H1 (cell line): ENCODE measurements at regions not wholly inside any gene's neighbourhood (a gene's known extent, or its start where the extent isn't known, plus 50 kb on each side); places are given as distances from the start of the nearest gene placed in this dataset.

Experiments
- BRCA1 ChIP-seq: IDR thresholded peaks from 2 replicates; pipeline ENCODE4 v1.6.1; 2012; ENCODE audit warnings: low read depth, low read length, improper control_type of control experiment
- CHD1 ChIP-seq: IDR thresholded peaks from 2 replicates; pipeline ENCODE4 v1.6.1; 2012; ENCODE audit warnings: low read depth, low read length, improper control_type of control experiment
- SP1 ChIP-seq: IDR thresholded peaks from 2 replicates; pipeline ENCODE4 v1.6.1; 2011; ENCODE audit warnings: low read depth, low read length
- SP2 ChIP-seq: IDR thresholded peaks from 2 replicates; pipeline ENCODE4 v1.6.1; 2012; ENCODE audit warnings: mild to moderate bottlenecking, low read length, inconsistent platforms
- TF ChIP-seq, protein P1 (sequence below): IDR thresholded peaks from 2 replicates; pipeline ENCODE4 v1.6.1; 2012; ENCODE audit warnings: low read length, inconsistent platforms

GRCh38 chr13:50123002-50123401 lies 107.8 kb downstream of the KCNRG start (continued):
- TF ChIP-seq SP1 (no peak), CHD1 (no peak), BRCA1 (no peak), SP2 (no peak)
- TF ChIP-seq, protein P1, sequence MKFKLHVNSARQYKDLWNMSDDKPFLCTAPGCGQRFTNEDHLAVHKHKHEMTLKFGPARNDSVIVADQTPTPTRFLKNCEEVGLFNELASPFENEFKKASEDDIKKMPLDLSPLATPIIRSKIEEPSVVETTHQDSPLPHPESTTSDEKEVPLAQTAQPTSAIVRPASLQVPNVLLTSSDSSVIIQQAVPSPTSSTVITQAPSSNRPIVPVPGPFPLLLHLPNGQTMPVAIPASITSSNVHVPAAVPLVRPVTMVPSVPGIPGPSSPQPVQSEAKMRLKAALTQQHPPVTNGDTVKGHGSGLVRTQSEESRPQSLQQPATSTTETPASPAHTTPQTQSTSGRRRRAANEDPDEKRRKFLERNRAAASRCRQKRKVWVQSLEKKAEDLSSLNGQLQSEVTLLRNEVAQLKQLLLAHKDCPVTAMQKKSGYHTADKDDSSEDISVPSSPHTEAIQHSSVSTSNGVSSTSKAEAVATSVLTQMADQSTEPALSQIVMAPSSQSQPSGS: no peak
